ACC112 (cell line): ENCODE measurements at regions not wholly inside any gene's neighbourhood (a gene's known extent, or its start where the extent isn't known, plus 50 kb on each side); places are given as distances from the start of the nearest gene placed in this dataset.
"Not testable (repeated sequence)": the region's sequence is repeated elsewhere in the genome, so short reads cannot be mapped to it uniquely, and the experiment has no call there.

Source experiments
- H2AFZ ChIP-seq: fragments of 200-600 bp; sonication (generic); one replicate; pipeline ENCODE4 v1.6.0; 2017; ENCODE audit warnings: antibody characterized with exemption, low read length; ENCODE audit not compliant: unreplicated experiment
- H3K27ac ChIP-seq: fragments of 200-600 bp; sonication (generic); 2 replicates; pipeline ENCODE4 v1.5.1; 2014; ENCODE audit warnings: low read depth, mild to moderate bottlenecking, antibody characterized with exemption, low read length, moderate library complexity
- H3K27me3 ChIP-seq: fragments of 200-600 bp; sonication (generic); 2 replicates; pipeline ENCODE4 v1.6.1; 2014; ENCODE audit warnings: mild to moderate bottlenecking, antibody characterized with exemption, low read length, moderate library complexity, mixed read lengths; ENCODE audit not compliant: insufficient read depth
- H3K36me3 ChIP-seq: fragments of 200-600 bp; sonication (generic); 2 replicates; pipeline ENCODE4 v1.6.1; 2016; ENCODE audit warnings: mild to moderate bottlenecking, antibody characterized with exemption, low read length, moderate library complexity, mixed read lengths; ENCODE audit not compliant: insufficient read depth
- H3K4me1 ChIP-seq: fragments of 200-600 bp; sonication (generic); one replicate; pipeline ENCODE4 v1.6.1; 2016; ENCODE audit warnings: low read length, mixed read lengths; ENCODE audit not compliant: insufficient read depth, unreplicated experiment, control insufficient read depth
- H3K4me3 ChIP-seq: fragments of 200-600 bp; sonication (generic); 2 replicates; pipeline ENCODE4 v1.5.1; 2014; ENCODE audit warnings: mild to moderate bottlenecking, low read depth, low read length
- H3K79me2 ChIP-seq: fragments of 200-600 bp; sonication (generic); one replicate; pipeline ENCODE4 v1.6.0; 2016; ENCODE audit warnings: low read length; ENCODE audit not compliant: control insufficient read depth, unreplicated experiment, insufficient read depth

DNA sequence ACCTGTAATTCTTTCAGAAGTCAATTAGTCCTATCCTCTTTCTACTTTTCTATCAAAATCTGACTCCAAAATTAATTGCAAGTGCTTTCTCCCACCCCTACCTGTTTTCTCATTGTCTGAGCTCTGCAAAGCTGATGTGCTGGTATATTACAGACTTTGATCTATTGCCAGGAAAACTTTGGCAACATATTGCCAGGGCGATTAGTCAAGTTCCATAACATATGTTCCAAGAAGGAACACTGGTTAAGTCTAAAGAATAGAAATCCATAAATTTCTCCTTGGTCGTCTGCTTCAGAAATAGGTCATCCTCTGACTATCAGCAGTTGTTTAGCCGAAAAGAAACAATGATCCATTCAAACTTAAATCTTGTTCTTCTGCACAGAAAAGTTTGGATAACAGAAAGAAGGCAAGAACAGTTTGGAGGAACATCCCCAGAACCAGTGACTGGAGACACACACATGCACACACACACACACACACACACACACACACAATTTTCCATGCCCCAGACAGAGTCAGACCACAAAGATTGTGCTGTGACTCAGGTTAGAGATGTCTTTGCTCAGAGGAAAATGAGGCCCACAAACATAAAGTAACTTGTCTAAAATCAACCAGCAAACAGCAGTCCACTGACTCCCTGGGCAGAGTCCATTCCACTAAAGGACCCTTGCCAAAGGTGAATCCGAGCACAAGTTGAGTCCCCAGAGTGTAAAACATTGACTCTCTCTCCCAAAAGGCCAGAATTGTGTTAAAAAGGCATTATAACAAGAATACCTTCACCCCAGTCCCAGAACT, 202.1 kb downstream of the DEPDC1B start:
- no peak overlapping the region for H3K27ac ChIP-seq
- H3K27me3 ChIP-seq: no peaks in the 10 kb centered on the region
- no peak overlapping the region for H3K4me3 ChIP-seq
- H3K36me3 ChIP-seq: no peaks in the 10 kb centered on the region
- no peak overlapping the region for H2AFZ ChIP-seq
- no peaks in the 10 kb centered on the region for H3K4me1 ChIP-seq
- H3K79me2 ChIP-seq: no peaks in the 10 kb centered on the region

DNA sequence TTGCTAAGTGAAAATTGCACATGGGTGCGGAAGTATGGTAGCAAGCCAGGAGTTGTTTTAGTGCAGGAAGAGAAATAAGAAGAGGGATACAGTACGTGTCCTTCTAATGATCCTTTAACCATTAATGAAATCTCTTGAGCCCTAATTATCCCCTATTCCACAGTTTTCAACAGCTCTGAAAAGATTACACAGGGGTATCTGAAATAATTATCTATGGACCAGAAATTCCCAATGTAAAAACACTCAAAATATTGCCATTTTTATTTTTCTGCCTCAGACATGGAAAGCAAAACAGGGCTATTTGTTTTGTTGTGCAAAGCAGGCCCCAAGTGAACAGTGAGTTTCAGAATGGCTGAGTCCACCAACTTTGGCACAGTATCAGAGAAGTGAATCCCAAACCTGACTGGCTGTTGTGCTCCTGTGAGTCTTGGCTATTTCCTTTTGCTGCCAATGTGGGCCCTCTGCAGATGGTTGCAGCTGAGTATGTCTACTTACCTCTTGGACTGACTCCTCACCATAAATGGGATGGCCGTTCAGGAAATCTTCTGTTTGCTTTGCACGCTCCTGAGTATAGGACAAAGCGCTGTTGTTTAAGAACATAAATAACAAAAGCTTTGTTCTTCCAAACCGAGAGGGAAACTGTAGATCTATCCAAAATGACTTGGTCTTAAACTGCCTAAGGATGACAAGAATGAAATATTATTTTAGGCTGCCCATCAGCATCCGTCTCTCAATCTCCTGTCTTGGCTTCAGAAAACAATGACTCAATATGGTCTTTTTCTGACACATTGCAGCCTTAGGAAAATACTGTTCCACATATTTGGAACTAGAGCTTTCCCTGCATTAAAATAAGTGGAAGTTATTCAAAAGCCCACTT, 204.1 kb downstream of the DEPDC1B start:
- no peak overlapping the region for H3K27ac ChIP-seq
- no peaks in the 10 kb centered on the region for H3K4me1 ChIP-seq

DNA sequence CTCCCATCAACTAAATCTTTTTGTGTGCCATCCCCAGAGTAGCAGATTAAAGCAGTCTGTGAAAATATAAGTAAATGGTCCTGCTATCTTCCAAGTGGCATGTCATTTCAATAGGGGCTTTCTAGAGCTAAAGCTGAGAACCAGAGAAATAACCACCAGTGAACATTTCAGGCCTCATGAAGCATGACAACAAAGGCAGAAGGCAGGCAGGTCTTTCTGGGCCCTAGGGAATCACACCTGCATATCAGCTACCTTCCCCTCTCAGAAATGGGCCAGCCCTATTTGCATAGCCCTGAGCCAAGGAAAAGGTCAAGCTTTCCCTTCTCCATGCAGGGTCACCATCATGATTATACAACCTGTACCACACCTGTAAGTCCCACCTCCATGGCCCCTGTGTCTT, 205.3 kb downstream of the DEPDC1B start:
- H3K27me3 ChIP-seq: no peaks in the 10 kb centered on the region
- no peak overlapping the region for H3K27ac ChIP-seq
- no peaks in the 10 kb centered on the region for H3K79me2 ChIP-seq
- H3K4me1 ChIP-seq: no peaks in the 10 kb centered on the region
- H2AFZ ChIP-seq: no peak overlapping the region
- H3K36me3 ChIP-seq: no peaks in the 10 kb centered on the region
- H3K4me3 ChIP-seq: no peak overlapping the region

More for the DNA sequence above, 204.1 kb downstream of the DEPDC1B start:
- H3K79me2 ChIP-seq: no peaks in the 10 kb centered on the region
- no peaks in the 10 kb centered on the region for H3K27me3 ChIP-seq
- H2AFZ ChIP-seq: no peak overlapping the region
- H3K4me3 ChIP-seq: no peak overlapping the region
- H3K36me3 ChIP-seq: no peaks in the 10 kb centered on the region

DNA sequence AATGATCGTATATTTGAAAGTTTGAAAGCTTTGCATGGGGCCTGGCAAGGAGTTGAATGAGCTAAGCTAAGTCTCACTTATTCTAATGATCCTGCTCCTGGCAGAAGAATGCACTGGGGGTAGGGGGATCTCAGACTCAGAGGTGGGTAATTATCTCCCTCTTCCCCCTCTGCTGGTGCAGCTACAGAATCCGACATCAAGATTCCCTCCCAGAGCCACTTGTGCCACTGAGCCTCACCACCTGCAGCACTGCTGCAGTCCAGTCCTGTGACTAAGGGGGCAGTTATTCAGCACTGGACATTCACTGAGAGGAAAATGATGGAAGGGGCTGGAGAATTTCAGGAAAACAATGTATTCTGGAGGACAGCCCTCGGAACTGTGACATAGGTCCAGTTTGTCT, 205.8 kb downstream of the DEPDC1B start:
- Histone ChIP-seq H3K4me3 (no peak overlapping the region), H3K36me3 (no peaks in the 10 kb centered on the region), H3K27ac (no peak overlapping the region), H3K4me1 (no peaks in the 10 kb centered on the region), H3K27me3 (no peaks in the 10 kb centered on the region), H3K79me2 (no peaks in the 10 kb centered on the region), H2AFZ (no peak overlapping the region)

DNA sequence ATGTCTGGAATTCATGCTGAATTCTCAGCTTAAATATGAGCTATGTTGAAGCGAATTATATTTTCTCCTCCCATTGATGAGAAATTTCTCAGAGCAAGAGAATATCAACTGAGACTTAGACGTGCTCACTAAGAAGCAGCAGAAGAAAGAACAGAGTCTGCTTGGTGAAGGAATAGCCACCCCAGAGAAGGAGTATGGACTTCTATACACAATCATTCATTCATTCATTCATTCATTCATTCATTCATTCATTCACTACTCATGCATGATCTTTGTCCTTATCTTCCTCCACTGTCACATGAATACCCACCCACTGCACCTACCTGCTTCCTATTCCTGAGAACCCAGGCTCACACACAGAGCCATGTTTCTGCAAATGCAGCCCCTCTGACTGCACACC, 206.6 kb downstream of the DEPDC1B start:
- H3K4me1 ChIP-seq: no peaks in the 10 kb centered on the region
- no peak overlapping the region for H3K4me3 ChIP-seq
- H2AFZ ChIP-seq: no peak overlapping the region
- no peaks in the 10 kb centered on the region for H3K36me3 ChIP-seq
- H3K79me2 ChIP-seq: no peaks in the 10 kb centered on the region
- H3K27me3 ChIP-seq: no peaks in the 10 kb centered on the region; the same call in 1 of the 2 replicates
- H3K27ac ChIP-seq: peak overlapping the region; percentile 27; the same call in 1 of the 2 replicates

DNA sequence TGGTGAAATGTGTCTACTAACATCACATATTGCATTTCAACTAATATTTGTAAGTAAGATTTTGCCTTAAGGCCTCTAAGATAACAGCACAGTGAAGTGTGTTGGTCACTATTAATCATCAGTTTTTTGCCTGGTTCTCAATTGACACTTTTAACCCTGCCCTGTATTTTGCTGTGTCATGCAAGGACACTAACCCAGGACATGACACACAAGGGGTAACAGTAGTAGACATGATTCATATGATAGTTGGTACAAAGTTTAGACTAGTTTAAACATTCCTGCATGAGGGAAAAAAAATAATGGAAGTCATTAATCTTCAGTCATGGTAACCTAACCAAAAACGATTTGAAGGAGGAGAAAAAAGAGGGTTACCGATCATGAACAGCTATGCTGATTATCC, 207.0 kb downstream of the DEPDC1B start:
- no peaks in the 10 kb centered on the region for H3K79me2 ChIP-seq
- H3K27me3 ChIP-seq: no peaks in the 10 kb centered on the region; the same call in 1 of the 2 replicates
- peak overlapping the region; percentile 27 for H3K27ac ChIP-seq
- no peak overlapping the region for H2AFZ ChIP-seq
- H3K4me1 ChIP-seq: no peaks in the 10 kb centered on the region
- no peaks in the 10 kb centered on the region for H3K36me3 ChIP-seq
- no peak overlapping the region for H3K4me3 ChIP-seq

DNA sequence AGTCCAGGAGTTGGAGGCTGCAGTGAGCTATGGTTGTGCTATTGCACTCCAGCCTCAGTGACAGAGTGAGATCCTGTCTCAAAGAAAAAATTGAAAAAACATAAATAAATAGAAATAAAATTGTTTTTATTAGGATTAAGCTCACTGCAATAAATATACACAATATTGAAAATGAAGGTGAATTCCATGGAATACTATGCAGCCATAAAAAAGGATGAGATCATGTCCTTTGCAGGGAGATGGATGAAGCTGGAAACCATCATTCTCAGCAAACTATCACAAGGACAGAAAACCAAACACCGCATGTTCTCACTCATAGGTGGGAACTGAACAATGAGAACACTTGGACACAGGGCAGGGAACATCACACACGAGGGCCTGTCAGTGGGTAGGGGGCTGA, 207.6 kb downstream of the DEPDC1B start:
- H3K4me3 ChIP-seq, H3K36me3 ChIP-seq, H3K79me2 ChIP-seq, H3K27me3 ChIP-seq, H3K27ac ChIP-seq, H2AFZ ChIP-seq, H3K4me1 ChIP-seq: not testable (repeated sequence)

DNA sequence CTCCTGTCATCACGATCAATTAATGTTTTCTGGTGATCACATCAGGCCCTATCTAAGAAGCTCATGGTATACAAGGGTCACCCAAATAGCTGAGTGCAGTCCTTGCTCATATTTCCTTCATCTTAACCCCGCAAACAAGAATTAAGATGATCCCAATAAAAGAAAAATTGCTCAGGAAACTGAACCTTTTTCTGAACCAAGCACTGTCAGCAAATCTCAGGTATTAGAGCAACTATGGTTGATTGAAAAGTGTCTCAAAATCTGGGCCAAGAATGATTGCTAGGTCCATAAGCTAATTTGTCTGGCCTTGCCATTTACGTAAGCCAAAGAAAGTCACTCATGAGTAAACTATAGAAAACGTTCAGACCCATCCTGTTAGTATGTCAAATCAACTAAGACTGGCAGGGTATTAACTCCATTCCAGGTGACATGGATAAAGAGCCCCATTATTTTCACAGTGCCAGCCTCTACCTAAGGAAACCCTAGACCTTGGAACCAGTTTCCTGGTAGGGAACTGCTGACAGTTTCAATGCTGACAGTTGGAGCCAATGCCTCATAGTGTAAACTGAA, 209.3 kb downstream of the DEPDC1B start:
- Histone ChIP-seq H3K4me3 (no peak overlapping the region), H3K79me2 (no peaks in the 10 kb centered on the region), H3K4me1 (no peaks in the 10 kb centered on the region), H3K27me3 (no peaks in the 10 kb centered on the region; the same call in 1 of the 2 replicates), H3K36me3 (no peaks in the 10 kb centered on the region), H3K27ac (no peak overlapping the region), H2AFZ (no peak overlapping the region)

DNA sequence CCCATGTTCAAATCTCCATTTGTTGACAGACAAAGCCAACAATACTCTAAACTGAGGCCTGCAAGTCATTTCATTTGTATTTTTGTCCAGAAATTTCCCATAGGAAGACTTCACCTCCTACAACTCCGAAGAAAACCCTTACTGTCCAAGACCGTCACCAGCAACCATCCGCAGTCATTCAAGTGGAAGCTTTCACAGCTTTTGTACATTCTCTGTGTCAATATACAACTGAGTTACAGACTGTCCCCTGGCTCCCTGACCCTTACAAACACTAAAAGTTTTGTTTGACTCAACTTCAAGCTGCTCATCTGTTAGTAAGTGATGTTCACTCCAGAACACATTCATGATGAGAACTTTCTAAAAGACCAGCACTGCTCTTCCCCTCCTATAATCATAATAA, 210.1 kb downstream of the DEPDC1B start:
- Histone ChIP-seq H3K79me2 (no peaks in the 10 kb centered on the region), H3K27ac (no peak overlapping the region), H3K4me3 (no peak overlapping the region), H2AFZ (no peak overlapping the region), H3K36me3 (no peaks in the 10 kb centered on the region), H3K4me1 (no peaks in the 10 kb centered on the region), H3K27me3 (no peaks in the 10 kb centered on the region; the same call in 1 of the 2 replicates)

DNA sequence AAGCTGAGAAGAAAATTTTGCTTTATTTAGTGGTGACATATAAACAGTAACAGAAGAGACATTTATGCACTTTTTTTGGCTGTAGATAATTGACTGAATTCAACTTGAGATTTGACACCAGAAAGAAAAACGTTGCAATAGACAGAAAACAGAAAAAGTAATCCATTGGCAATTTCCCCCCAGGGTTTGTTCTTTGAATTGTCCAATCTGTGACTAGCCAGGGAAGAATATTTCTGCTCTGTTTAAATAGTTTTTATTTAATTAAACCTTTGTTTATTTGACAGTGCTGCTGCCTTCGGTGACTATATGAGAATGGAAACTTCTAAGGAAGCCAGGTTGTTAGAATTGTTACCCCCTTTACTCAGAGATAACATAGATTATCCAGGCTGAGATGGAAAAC, 210.6 kb downstream of the DEPDC1B start:
- Histone ChIP-seq H3K79me2 (no peaks in the 10 kb centered on the region), H3K36me3 (no peaks in the 10 kb centered on the region), H2AFZ (no peak overlapping the region), H3K27ac (no peak overlapping the region), H3K4me1 (no peaks in the 10 kb centered on the region), H3K4me3 (no peak overlapping the region), H3K27me3 (no peaks in the 10 kb centered on the region; the same call in 1 of the 2 replicates)
